ENCODE measurements at regions not wholly inside any gene's neighbourhood (a gene's known extent, or its start where the extent isn't known, plus 50 kb on each side); places are given as distances from the start of the nearest gene placed in this dataset.

DNA sequence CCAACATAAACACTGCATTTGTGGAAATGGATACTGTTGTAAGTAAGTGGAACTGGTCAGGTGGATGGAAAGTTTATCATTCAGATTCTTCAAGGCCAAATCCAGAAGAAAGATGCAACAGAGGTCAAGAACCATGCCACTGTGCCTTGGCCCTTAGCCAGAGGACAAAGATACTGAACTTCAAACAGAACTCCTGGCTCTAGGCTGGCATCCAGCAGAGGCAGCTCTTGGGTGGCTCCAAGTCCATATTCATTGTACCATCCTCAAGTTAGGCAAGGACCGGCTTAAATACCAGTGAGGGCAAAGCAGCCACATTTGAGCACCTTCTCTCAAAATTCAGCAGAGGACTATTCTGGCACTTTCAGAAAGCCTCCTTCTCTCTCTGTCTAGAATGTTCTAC, 53.2 kb downstream of the DNAAF9 start:
- peaks cover 1% of the 10 kb centered on the region for H3K36me3 ChIP-seq (ENCODE audit: control insufficient read depth, insufficient read depth, low read length)
- CTCF ChIA-PET = interaction anchor here (1.1 kb wide), 1 partner anchor 14 kb away, joined by 3 read pairs; no protein-coding TSS in a partner anchor
- POLR2A ChIA-PET = no interaction called here
- H3K27me3 ChIP-seq (ENCODE audit: control insufficient read depth, insufficient read depth, low read length) = no peaks in the 10 kb centered on the region
- no peak overlapping the region for H3K4me3 ChIP-seq (ENCODE audit: low read depth, low read length)
- TF ChIP-seq, protein P1, sequence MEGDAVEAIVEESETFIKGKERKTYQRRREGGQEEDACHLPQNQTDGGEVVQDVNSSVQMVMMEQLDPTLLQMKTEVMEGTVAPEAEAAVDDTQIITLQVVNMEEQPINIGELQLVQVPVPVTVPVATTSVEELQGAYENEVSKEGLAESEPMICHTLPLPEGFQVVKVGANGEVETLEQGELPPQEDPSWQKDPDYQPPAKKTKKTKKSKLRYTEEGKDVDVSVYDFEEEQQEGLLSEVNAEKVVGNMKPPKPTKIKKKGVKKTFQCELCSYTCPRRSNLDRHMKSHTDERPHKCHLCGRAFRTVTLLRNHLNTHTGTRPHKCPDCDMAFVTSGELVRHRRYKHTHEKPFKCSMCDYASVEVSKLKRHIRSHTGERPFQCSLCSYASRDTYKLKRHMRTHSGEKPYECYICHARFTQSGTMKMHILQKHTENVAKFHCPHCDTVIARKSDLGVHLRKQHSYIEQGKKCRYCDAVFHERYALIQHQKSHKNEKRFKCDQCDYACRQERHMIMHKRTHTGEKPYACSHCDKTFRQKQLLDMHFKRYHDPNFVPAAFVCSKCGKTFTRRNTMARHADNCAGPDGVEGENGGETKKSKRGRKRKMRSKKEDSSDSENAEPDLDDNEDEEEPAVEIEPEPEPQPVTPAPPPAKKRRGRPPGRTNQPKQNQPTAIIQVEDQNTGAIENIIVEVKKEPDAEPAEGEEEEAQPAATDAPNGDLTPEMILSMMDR (IDR thresholded peaks at IDR 0.05; ENCODE audit: insufficient read depth, low read depth, low read length) = no peak
- DNase-seq (ENCODE audit: low read depth) = no peak

DNA sequence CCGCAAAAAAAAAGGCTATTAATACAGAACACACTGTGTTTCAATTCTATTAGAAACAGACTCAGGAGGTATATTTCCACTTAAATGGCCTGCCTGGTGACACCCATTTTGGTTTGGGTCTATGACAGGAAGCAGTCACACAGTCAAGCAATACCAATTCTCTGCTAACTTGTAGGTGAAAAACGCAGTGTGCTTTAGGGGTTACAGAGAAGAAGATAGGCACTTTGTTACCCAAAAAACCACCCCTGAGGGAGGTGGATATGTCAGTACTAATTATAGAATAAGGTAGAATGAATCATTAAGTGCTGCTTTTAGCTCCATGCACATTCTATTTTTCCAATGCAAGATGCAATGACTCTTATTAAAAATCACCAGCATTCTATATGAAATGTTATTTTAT, 53.8 kb downstream of the DNAAF9 start:
- TF ChIP-seq, protein P1 (IDR thresholded peaks at IDR 0.05; ENCODE audit: insufficient read depth, low read depth, low read length) = no peak
- ChIA-PET POLR2A (no interaction called here), CTCF (no interaction called here)
- H3K4me3 ChIP-seq (ENCODE audit: low read depth, low read length) = no peak overlapping the region
- peaks cover 1% of the 10 kb centered on the region for H3K36me3 ChIP-seq (ENCODE audit: control insufficient read depth, insufficient read depth, low read length)
- no peaks in the 10 kb centered on the region for H3K27me3 ChIP-seq (ENCODE audit: control insufficient read depth, insufficient read depth, low read length)
- DNase-seq (ENCODE audit: low read depth) = no peak

DNA sequence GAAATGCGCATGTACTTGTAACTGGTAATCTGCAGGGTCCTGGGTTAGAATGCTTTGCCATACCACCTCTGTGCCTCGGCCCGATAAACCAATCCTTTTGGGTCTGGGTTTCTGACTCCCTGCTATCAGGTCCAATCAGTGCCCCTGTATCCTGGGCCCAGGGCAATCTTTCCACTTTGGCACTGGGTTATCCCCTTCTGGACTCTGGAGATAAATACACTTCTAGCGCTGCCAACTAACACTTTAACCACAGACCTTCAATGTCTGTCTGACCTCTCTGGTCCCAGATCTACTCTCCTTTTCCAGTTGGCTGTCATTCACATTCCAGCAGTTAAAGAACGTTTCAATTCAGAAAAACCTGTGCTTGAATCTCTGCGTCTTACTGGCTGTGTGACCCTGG, 55.3 kb downstream of the DNAAF9 start:
- CTCF ChIA-PET = no interaction called here
- H3K36me3 ChIP-seq (ENCODE audit: control insufficient read depth, insufficient read depth, low read length) = peaks cover 4% of the 10 kb centered on the region
- H3K4me3 ChIP-seq (ENCODE audit: low read depth, low read length) = no peak overlapping the region
- no peak for DNase-seq (ENCODE audit: low read depth)
- TF ChIP-seq, protein P1 (IDR thresholded peaks at IDR 0.05; ENCODE audit: insufficient read depth, low read depth, low read length) = no peak
- POLR2A ChIA-PET = no interaction called here
- no peaks in the 10 kb centered on the region for H3K27me3 ChIP-seq (ENCODE audit: control insufficient read depth, insufficient read depth, low read length)

DNA sequence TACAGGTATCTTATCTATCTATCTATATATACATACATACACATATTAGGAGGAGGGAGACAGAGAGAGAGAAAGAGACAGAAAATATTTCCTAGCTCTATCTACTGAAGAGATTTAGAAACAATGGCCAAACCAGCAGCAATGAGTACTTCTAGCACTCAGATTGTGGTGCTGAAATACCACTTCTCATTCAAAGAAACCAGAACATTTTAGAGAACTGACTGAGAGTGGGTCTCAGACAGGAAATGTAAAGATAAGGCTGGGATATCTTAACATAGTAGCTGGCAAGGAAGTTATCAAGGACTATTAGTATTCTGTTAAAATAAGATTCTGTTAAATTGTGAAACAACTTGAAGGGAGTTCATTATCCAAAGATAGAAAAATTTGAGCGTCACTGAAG, 57.0 kb downstream of the DNAAF9 start:
- TF ChIP-seq, protein P1 (IDR thresholded peaks at IDR 0.05; ENCODE audit: insufficient read depth, low read depth, low read length) = no peak
- Histone ChIP-seq H3K4me3 (ENCODE audit: low read depth, low read length) (no peak overlapping the region), H3K27me3 (ENCODE audit: control insufficient read depth, insufficient read depth, low read length) (no peaks in the 10 kb centered on the region), H3K36me3 (ENCODE audit: control insufficient read depth, insufficient read depth, low read length) (peaks cover 4% of the 10 kb centered on the region)
- DNase-seq (ENCODE audit: low read depth) = no peak
- CTCF ChIA-PET = no interaction called here
- POLR2A ChIA-PET = no interaction called here

DNA sequence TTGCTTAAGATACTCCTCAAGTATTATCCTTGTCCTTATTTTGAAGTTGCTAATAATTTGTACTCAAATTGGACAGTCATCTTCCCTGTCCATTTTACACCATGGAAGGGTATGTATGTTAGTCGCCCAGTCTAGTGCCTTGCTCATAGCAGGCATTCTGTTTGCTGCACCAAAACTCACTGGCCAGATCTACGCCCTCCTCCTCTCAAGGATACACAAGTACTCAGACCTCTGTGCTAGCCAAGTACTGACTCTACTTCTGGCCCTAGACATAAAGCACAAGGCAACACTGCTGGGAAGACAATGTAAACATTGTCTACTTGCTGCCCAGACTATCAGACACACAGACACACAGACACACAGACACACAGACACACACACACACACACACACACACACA, 57.7 kb downstream of the DNAAF9 start:
- DNase-seq (ENCODE audit: low read depth) = no peak
- Histone ChIP-seq H3K27me3 (ENCODE audit: control insufficient read depth, insufficient read depth, low read length) (no peaks in the 10 kb centered on the region), H3K36me3 (ENCODE audit: control insufficient read depth, insufficient read depth, low read length) (peaks cover 4% of the 10 kb centered on the region), H3K4me3 (ENCODE audit: low read depth, low read length) (no peak overlapping the region)
- TF ChIP-seq, protein P1 (IDR thresholded peaks at IDR 0.05; ENCODE audit: insufficient read depth, low read depth, low read length) = no peak
- ChIA-PET CTCF (no interaction called here), POLR2A (no interaction called here)
